ENCODE measurements at regions not wholly inside any gene's neighbourhood (a gene's known extent, or its start where the extent isn't known, plus 50 kb on each side); places are given as distances from the start of the nearest gene placed in this dataset.

DNA sequence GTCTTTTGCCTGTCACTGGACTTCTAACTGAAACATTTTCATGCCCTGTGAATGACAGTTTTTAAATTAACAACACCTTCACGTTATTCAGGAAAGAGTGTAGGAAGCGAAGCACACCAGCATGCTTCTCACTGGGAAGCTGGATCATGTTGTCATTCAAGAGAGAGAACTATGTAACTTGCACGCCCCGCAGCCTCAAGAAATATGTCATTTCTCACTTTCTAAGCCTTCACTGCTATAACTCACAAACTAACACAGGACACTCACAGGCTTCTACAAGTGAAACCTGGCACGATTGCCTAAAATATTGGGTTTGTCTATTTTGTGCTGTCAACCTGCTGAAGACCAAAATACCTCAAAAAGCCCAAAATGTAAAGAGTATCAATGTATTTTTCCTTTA, 466.3 kb downstream of the EFNA5 start:
- DNase-seq (no peak), ATAC-seq (no peak)
- no peaks in the 10 kb centered on the region for H3K4me1 Mint-ChIP-seq
- H3K36me3 Mint-ChIP-seq (ENCODE audit: low read depth), result no peaks in the 10 kb centered on the region
- H3K4me3 Mint-ChIP-seq, result no peak overlapping the region
- no peak overlapping the region for H3K27ac Mint-ChIP-seq
- H3K27me3 Mint-ChIP-seq, result no peaks in the 10 kb centered on the region
- CTCF ChIA-PET, result interaction anchor here (0.8 kb wide), 1 partner anchor 244 kb away, joined by 3 read pairs; no protein-coding TSS in a partner anchor
- H3K9me3 Mint-ChIP-seq (ENCODE audit: low read depth), result no peaks in the 10 kb centered on the region
- POLR2A ChIA-PET, result no interaction called here
- intact Hi-C loops (cut with DNase I, micrococcal nuclease), result no loop called here

DNA sequence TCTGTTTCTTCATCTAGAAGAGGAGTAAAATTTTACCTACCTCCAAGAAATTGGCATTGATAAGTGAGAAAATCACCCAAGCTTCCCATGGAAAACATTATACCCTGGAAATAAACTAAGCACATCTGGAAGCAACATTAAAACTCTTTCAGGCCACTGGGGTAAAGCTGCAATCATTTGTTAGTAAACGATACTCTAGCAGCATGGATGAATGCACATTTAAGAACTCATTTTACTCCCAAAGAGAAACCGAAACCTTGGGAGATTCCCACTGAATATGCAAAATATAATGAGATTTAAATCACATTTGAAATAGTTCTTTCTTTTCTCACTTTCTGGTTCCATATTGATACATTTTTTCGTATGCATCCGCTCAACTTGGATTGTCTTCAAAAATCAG, 467.5 kb downstream of the EFNA5 start:
- H3K36me3 Mint-ChIP-seq (ENCODE audit: low read depth), result no peaks in the 10 kb centered on the region
- intact Hi-C loops (cut with DNase I, micrococcal nuclease), result no loop called here
- no peak overlapping the region for H3K27ac Mint-ChIP-seq
- no peaks in the 10 kb centered on the region for H3K9me3 Mint-ChIP-seq (ENCODE audit: low read depth)
- CTCF ChIA-PET, result interaction anchor here (0.9 to 1.4 kb wide), 2 partner anchors 45 to 71 kb away, joined by 3 read pairs; no protein-coding TSS in a partner anchor
- no peak for DNase-seq
- no peak overlapping the region for H3K4me3 Mint-ChIP-seq
- no peaks in the 10 kb centered on the region for H3K4me1 Mint-ChIP-seq
- POLR2A ChIA-PET, result no interaction called here
- no peak for ATAC-seq
- no peaks in the 10 kb centered on the region for H3K27me3 Mint-ChIP-seq

DNA sequence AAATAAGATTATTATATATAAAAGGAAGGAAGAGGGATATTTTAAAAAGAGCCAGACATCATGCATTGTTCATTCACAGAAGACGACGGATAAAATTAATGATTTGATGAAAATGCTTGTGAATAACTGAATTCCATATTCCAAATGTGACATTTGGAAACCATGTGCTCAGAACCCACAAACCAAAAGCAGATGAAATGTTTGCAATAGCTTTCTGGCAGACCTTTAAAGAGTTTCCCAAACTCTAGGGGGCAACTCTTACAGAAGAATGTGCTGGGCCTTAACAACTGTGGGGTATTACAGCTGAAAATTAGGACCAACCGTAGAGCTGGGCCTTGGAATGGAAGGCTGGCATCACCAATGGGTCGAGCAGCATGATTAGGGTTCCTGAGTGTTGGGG, 471.0 kb downstream of the EFNA5 start:
- Mint-ChIP-seq H3K36me3 (ENCODE audit: low read depth) (no peaks in the 10 kb centered on the region), H3K9me3 (ENCODE audit: low read depth) (peaks cover 2% of the 10 kb centered on the region), H3K27me3 (no peaks in the 10 kb centered on the region), H3K4me3 (no peak overlapping the region), H3K27ac (no peak overlapping the region), H3K4me1 (no peaks in the 10 kb centered on the region)
- DNase-seq, result no peak
- POLR2A ChIA-PET, result no interaction called here
- intact Hi-C loops (cut with DNase I, micrococcal nuclease), result no loop called here
- CTCF ChIA-PET, result no interaction called here
- no peak for ATAC-seq

DNA sequence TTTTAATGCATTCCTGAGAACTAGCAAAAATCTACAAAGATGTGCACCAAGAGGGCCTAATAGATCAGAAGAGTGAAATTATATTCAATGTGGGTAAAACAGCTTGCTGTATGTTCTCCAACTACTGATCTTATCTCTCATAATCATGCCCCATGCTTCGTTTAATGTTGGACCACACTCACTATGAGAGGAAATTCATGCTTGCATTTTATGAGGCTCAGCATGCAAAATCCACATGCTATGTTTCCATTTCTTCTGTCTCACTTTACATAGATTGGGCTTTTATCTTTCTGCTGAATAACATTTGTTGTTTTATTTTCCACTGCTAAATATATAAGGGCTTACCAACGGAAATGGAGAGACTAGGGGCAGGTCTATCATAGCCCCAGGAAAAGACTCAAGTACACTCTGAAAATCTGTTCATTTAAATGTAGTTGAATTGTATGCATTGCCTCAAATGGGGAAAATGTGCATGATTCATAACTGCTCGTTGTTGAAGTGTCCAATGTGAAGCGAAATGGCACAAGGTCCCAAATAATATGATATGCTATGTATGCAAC, 474.2 kb downstream of the EFNA5 start:
- Mint-ChIP-seq H3K27me3 (no peaks in the 10 kb centered on the region), H3K9me3 (ENCODE audit: low read depth) (peaks cover 2% of the 10 kb centered on the region), H3K4me1 (no peaks in the 10 kb centered on the region), H3K27ac (no peak overlapping the region), H3K4me3 (no peak overlapping the region), H3K36me3 (ENCODE audit: low read depth) (no peaks in the 10 kb centered on the region)
- ATAC-seq (no peak), DNase-seq (no peak)
- ChIA-PET POLR2A (no interaction called here), CTCF (interaction anchor here (0.5 kb wide), 1 partner anchor 149 kb away, joined by 3 read pairs; no protein-coding TSS in a partner anchor)
- intact Hi-C loops (cut with DNase I, micrococcal nuclease), result no loop called here

DNA sequence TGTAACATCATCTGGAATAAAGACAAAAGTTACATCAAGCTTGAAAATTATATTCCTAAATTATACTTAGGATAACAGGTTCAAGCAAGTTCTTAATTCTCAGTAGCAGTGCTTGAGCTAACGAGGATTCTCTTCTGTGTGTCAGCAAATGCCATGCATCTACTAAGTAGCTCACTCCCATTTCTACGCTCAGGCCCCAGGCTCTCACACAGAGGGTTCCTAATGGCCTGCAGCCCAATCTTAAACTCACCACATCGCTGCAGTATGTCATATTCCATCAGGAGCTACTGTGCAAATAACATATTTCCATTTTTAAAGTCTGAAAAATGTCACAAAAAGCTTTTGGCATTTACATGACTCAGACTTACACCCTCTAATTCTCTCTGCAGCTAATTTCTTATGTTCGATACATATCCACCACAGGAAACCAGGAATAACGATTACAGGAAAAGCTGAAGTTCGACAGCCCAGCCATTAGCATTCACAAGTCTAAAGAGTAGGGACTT, 474.8 kb downstream of the EFNA5 start:
- Mint-ChIP-seq H3K9me3 (ENCODE audit: low read depth) (peaks cover 2% of the 10 kb centered on the region), H3K27me3 (no peaks in the 10 kb centered on the region)

DNA sequence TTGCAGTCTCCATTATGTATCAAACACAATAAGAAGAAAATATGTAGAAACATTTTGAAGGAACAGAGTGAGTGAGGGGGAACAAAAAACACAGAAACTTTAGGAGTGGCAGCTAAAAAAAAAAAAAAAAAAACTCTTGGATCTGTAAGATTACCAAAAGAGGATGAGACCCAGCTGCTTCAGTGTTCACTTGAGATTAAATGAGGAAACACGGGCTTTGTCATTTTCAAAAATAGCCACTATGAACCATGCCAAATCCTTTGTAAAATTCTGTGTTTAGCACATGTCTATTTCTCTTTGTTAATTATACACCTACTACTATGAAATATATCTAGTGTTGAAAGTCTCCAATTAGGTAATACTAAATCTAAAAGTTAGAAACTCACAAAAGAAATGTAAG, 485.9 kb downstream of the EFNA5 start:
- Mint-ChIP-seq H3K27me3 (no peaks in the 10 kb centered on the region), H3K9me3 (ENCODE audit: low read depth) (peaks cover 10% of the 10 kb centered on the region)
- no peak for ATAC-seq

More for the DNA sequence above, 474.8 kb downstream of the EFNA5 start:
- no peak overlapping the region for H3K27ac Mint-ChIP-seq
- H3K4me1 Mint-ChIP-seq, result no peaks in the 10 kb centered on the region
- DNase-seq (no peak), ATAC-seq (no peak)
- CTCF ChIA-PET, result interaction anchor here (0.5 to 0.7 kb wide), 2 partner anchors 12 to 150 kb away, joined by 3 read pairs; no protein-coding TSS in a partner anchor
- POLR2A ChIA-PET, result no interaction called here
- no peaks in the 10 kb centered on the region for H3K36me3 Mint-ChIP-seq (ENCODE audit: low read depth)
- intact Hi-C loops (cut with DNase I, micrococcal nuclease), result no loop called here
- H3K4me3 Mint-ChIP-seq, result no peak overlapping the region

DNA sequence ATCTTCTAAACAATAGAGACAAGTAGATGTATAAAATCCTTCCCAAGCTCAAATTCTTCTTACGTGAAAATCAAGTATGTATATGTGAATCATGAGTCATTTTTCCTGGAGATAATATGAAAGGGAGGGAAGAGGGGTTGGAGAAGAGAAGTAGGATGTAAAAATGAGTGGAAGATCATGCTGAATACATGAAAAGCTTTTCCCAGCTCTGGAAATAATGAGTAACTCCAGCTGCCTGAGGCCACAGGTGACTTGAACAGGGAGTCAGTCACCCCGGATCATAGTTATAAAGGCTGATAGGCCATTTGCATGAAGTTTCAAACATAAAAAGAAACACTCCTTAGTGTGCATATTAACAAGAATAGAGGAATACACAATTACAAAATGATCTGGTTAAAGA, 486.7 kb downstream of the EFNA5 start:
- Mint-ChIP-seq H3K4me1 (no peaks in the 10 kb centered on the region), H3K4me3 (no peak overlapping the region), H3K27ac (no peak overlapping the region), H3K9me3 (ENCODE audit: low read depth) (peaks cover 10% of the 10 kb centered on the region), H3K27me3 (peaks cover 2% of the 10 kb centered on the region), H3K36me3 (ENCODE audit: low read depth) (no peaks in the 10 kb centered on the region)
- ChIA-PET CTCF (no interaction called here), POLR2A (no interaction called here)
- intact Hi-C loops (cut with DNase I, micrococcal nuclease), result no loop called here
- ATAC-seq (no peak), DNase-seq (no peak)

More for the DNA sequence above, 485.9 kb downstream of the EFNA5 start:
- H3K36me3 Mint-ChIP-seq (ENCODE audit: low read depth), result no peaks in the 10 kb centered on the region
- no peak overlapping the region for H3K4me3 Mint-ChIP-seq
- ChIA-PET POLR2A (no interaction called here), CTCF (no interaction called here)
- intact Hi-C loops (cut with DNase I, micrococcal nuclease), result no loop called here
- DNase-seq, result no peak
- H3K4me1 Mint-ChIP-seq, result no peaks in the 10 kb centered on the region
- H3K27ac Mint-ChIP-seq, result no peak overlapping the region

DNA sequence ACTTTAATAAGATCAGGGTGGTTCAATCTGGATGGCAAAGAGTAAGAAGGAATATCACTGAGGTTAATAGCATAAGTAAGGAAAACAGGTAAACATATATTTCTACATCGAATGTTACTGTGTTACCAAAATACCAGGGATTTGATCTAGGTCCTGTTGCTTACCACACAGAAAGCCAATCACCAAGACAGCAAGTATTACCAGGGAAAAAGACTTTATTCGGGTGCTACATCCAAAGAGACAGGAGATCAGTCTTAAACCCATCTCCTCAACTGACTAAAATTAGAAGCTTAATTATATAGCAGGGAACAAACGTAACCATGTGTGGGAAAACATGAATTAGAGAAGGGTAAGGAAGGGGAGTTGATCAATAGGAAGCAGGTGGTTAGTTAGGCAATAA, 500.1 kb downstream of the EFNA5 start:
- POLR2A ChIA-PET, result no interaction called here
- no peak for ATAC-seq
- Mint-ChIP-seq H3K4me1 (no peaks in the 10 kb centered on the region), H3K36me3 (ENCODE audit: low read depth) (no peaks in the 10 kb centered on the region), H3K27ac (no peak overlapping the region), H3K9me3 (ENCODE audit: low read depth) (peaks cover 9% of the 10 kb centered on the region), H3K4me3 (no peak overlapping the region), H3K27me3 (no peaks in the 10 kb centered on the region)
- intact Hi-C loops (cut with DNase I, micrococcal nuclease), result no loop called here
- CTCF ChIA-PET, result no interaction called here
- no peak for DNase-seq

DNA sequence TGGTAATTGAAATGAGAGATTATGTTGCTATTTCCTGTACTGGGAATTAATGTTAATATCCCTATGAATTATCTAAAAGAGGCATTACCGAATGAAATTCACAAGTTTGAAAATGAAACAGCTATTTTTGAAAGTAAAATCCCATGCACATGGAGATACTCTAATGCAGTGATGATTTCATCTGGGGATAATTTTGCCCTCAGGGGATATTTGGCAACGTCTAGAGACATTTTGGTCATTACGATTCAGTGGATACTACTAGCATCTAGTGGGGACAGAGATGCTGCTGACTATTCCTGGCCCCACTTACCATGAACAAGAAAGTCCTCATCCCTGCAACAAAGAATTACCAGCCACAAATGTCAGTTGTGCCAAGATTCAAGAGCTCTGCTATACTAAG, 500.9 kb downstream of the EFNA5 start:
- Mint-ChIP-seq H3K27me3 (no peaks in the 10 kb centered on the region), H3K4me3 (no peak overlapping the region), H3K27ac (no peak overlapping the region), H3K36me3 (ENCODE audit: low read depth) (no peaks in the 10 kb centered on the region), H3K9me3 (ENCODE audit: low read depth) (peaks cover 9% of the 10 kb centered on the region), H3K4me1 (no peaks in the 10 kb centered on the region)
- ChIA-PET CTCF (no interaction called here), POLR2A (no interaction called here)
- no peak for ATAC-seq
- DNase-seq, result no peak
- intact Hi-C loops (cut with DNase I, micrococcal nuclease), result no loop called here

DNA sequence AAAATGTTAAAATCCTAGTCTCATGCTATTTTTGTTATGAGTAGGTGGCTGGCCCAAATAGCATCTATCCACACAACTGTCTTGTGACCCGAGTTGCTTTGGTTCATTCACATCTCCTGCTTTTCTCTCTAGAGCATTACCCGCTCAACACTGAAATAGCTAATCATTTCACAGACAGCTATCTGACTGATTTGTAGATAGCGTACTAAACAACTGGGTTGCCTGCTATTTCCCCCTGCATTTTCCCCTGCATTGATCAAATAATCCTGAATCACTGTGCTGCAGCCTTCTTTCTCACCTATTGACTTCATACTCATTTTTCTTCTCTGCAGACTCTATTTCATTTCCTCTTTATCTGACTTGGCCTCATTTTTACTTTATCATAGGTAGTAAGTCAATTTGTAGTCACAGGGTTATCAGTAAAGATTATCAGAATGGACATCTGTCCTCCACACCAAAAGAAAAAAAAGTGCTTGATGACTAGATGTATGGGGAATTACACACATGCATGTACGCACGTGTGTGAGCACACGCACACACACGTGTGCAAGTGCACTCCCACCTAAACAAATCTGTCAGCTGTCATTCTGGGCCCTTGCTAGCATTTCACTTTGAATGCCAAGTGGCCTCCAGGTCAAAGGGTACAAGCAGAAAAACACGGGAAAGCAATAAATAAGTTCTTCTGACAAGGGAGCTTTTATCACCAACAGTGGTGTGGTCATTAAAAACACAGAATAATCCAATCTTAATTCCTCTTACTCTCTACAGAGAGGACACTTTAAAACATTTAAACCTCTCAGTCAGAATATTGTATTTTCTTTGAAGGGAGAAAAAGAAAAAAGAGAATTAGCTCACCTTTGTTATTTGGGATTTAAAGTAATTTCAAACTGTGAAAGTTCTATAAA, 501.6 kb downstream of the EFNA5 start:
- ChIA-PET CTCF (interaction anchor here (0.6 kb wide), 1 partner anchor 195 kb away, joined by 3 read pairs; no protein-coding TSS in a partner anchor), POLR2A (no interaction called here)
- no peaks in the 10 kb centered on the region for H3K27me3 Mint-ChIP-seq
- ATAC-seq (no peak), DNase-seq (no peak)
- H3K36me3 Mint-ChIP-seq (ENCODE audit: low read depth), result no peaks in the 10 kb centered on the region
- H3K4me1 Mint-ChIP-seq, result no peaks in the 10 kb centered on the region
- no peak overlapping the region for H3K4me3 Mint-ChIP-seq
- peaks cover 9% of the 10 kb centered on the region for H3K9me3 Mint-ChIP-seq (ENCODE audit: low read depth)
- H3K27ac Mint-ChIP-seq, result no peak overlapping the region
- intact Hi-C loops (cut with DNase I, micrococcal nuclease), result no loop called here

DNA sequence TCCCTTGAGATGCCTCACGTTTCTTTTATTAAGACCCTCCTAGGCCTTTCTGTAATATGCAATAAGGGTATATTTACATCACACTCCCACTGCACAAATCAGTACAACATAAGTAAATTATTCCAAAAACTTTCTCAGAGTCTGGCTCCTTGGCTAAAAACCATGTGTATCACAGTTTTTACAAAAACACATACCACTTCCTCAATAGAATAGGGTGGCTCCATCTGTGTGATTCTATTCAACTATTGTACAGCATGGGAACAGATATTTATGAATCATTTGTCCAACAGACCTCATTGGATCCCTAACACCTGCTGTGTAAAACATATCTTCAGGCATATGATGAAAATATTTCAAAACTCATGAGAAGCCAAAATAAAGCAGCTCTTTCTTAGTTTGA, 502.7 kb downstream of the EFNA5 start:
- H3K36me3 Mint-ChIP-seq (ENCODE audit: low read depth), result no peaks in the 10 kb centered on the region
- H3K4me3 Mint-ChIP-seq, result no peak overlapping the region
- ChIA-PET POLR2A (no interaction called here), CTCF (interaction anchor here (0.6 kb wide), 1 partner anchor 196 kb away, joined by 3 read pairs; no protein-coding TSS in a partner anchor)
- H3K9me3 Mint-ChIP-seq (ENCODE audit: low read depth), result peaks cover 9% of the 10 kb centered on the region
- intact Hi-C loops (cut with DNase I, micrococcal nuclease), result no loop called here
- H3K4me1 Mint-ChIP-seq, result no peaks in the 10 kb centered on the region
- ATAC-seq (no peak), DNase-seq (no peak)
- H3K27ac Mint-ChIP-seq, result no peak overlapping the region
- no peaks in the 10 kb centered on the region for H3K27me3 Mint-ChIP-seq

DNA sequence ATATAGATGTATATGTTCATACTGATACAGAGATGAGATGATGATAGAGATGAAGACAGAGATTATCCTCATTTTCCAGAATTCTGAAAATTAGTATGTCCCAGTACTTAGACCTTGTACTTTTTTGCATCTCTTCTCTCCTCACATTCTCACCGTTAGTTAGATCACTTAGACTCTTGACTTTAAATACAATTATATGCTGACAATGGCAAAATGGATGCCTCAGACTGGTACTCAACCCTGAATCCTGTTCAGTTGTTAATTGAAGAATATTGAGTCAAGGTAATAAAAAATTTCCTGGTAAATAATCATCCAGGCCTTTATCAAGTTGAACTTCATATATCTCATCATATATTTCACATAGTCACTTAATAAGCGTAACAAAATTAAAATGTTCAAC, 505.4 kb downstream of the EFNA5 start:
- Mint-ChIP-seq H3K4me3 (no peak overlapping the region), H3K27me3 (peaks cover 2% of the 10 kb centered on the region), H3K36me3 (ENCODE audit: low read depth) (no peaks in the 10 kb centered on the region), H3K27ac (no peak overlapping the region), H3K9me3 (ENCODE audit: low read depth) (peaks cover 9% of the 10 kb centered on the region), H3K4me1 (no peaks in the 10 kb centered on the region)
- DNase-seq (no peak), ATAC-seq (no peak)
- ChIA-PET POLR2A (no interaction called here), CTCF (no interaction called here)
- intact Hi-C loops (cut with DNase I, micrococcal nuclease), result no loop called here
